Esophagus mucosa (tissue), 1 donor: ENCODE measurements at regions not wholly inside any gene's neighbourhood (a gene's known extent, or its start where the extent isn't known, plus 50 kb on each side); places are given as distances from the start of the nearest gene placed in this dataset.
A peak's percentile ranks its signal among the peaks of the same experiment; 100 is the strongest.

Source experiments
- ATAC-seq: fragments of 200-7000 bp; cut with Tn5 transposase; one replicate; pipeline ENCODE4 v1.9.1; 2020
- donor health status: DM: yes; HTN: yes; CAD: no.

DNA sequence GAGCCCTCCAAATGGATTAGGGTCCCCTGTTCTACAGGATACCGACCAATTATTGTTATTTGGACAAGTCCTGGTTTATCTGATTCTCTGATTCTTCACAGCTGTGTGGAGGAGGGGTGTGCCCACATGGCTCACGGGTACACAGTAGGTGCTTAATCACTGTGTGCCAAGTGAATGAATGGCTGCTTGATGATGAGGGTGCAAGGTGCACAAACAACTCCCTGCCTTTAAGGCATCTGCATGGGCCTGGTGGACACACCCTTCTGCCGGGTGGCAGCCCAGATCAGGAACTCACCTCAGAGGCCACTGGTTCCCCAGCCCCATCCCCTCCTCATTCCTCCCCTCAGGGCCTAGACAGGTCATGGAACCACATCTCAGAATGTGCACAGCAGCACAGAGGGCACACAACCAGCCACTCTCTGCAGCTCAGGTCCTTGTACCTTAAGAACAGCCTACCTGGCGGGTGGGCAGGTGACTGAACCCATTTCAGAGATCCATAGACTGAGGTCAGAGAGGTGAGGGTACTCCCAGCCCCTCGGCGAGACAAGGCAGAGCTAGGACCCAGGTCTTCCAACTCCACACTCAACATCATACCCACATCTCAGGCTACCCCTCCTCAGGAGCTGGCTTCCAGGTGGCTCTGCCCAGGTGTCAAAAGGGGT lies 50.3 kb downstream of the SHANK2 start:
- ATAC-seq: no peak

DNA sequence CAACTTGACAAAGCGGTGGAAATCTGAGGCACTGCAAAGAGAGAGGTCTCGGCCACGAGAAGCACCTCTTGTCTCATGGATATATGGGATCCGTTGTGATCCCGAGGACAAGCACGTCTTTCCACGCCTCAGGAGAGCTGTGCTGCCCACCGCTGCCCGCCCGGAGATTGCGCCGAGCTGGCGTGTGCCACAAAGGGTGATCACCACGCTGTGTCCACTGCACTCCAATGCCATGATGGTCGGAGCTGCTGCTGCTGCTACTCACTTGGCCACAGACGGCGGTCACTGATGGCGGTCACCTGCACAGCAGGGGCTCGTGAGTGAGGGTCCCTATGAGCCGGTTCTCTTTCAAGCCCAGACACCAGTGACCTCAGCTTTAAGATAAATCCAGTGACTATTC lies 51.1 kb downstream of the SHANK2 start:
- ATAC-seq: no peak

DNA sequence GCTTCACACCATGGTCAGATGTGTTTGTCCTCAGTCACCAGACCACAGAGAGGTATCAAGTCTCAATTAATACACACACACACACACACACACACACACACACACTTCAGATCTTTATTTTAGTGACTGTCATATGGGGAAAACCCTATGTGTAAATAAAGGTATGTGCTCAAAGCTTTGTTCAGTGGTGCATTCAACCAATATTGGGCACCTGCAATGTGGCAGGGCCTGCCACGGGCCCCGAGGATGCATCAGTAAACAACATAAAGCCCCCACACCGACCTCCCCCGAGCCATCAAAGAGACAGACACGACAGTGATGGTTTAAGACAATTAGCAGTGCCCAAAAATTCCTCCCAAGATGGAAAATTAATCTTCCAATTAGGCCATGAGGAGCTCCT lies 51.6 kb downstream of the SHANK2 start:
- no peak for ATAC-seq

GRCh38 chr11:71200172-71200716 lies 52.1 kb downstream of the SHANK2 start:
- ATAC-seq: no peak

GRCh38 chr11:71199226-71199820 lies 53.1 kb downstream of the SHANK2 start:
- ATAC-seq: peak; percentile 31

DNA sequence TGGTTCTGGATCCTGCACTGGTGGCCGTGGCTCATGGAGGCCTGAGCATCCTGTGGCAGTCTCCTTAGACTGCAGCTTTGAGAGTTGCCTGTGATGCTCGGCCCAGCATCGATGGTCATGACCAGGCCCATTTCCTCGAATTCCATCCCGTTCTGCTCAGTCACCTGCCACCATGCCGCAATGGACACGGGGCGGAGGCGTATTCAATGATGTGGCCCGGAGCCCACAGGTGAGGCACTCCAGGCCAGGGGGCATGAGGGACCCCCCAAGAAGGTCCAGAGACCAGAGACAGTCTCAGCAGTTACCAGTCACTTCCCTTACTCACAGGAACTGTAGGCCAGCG lies 53.6 kb downstream of the SHANK2 start:
- ATAC-seq: no peak

DNA sequence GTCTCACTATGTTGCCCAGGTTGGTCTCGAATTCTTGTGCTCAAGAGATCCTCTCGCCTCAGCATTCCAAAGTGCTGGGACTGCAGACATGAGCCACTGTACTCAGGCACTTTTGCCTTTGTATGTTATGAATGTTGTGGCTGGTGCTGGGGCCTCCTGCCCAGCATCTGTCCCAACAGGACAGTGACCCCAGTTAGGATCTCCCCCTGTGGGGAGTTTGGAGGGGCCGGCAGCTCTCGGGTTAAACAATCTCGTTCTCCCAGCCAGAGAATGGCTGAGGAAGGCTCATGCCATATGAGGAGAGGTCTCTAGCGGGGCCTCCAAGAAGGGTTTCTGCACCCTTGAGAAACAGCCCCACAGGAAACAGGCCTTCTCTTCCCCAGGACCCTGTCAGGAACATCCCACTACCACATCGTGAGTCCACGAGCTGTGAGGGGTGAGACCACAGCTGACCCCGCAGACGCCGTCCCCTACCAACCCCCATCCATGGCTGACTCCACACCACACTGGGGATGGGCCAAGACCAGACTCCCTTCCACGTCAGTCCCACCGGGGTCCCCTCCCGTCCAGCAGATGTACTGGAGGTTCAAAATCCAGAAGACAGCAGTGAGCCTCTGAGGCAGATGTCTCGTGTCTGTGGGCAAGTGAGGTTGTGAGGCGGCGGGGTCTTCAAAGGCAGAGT lies 54.1 kb downstream of the SHANK2 start:
- ATAC-seq: peak; percentile 32

- ATAC-seq: peak; percentile 56
These were observed 55.3 kb downstream of the SHANK2 start for GRCh38 chr11:71197096-71197495.

GRCh38 chr11:71194710-71195109 lies 57.7 kb downstream of the SHANK2 start:
- no peak for ATAC-seq

DNA sequence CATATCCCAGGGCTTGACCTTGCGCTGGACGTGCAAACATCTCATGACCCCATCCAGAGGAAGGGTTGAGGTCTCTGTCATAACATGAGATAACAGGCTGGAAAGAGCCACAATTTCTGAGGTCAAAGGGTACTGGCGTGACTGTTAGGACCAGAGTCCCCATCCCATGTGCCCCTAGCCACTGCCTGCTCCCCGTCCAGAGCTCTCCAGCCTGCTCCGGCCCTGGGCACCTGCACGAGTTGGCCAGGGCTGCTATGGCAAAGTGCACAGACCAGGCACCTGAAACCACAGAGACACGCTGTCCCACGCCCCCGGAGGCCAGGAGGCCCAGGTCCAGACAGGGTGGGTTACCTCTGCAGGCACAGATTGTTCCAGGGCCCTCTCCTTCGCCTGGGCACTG lies 58.9 kb downstream of the SHANK2 start:
- ATAC-seq: no peak

GRCh38 chr11:71192629-71193028 lies 59.7 kb downstream of the SHANK2 start:
- no peak for ATAC-seq

DNA sequence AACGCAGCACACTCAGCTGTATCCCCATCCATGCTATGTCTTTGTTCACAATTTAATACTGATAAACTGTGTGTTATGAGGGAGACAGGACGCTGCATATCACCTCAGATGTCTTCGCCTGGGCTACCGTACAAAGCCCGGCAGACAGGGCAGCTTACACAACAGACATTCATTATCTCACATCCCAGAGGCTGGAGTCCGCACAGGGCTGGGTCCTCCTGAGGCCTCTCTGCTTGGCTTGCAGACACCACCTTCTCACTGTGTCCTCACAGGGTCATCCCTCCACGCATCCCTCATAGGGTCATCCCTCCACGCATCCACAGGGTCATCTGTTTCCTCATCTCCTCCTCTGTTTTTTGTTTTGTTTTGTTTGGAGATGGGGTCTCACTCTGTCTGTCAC lies 61.2 kb downstream of the SHANK2 start:
- no peak for ATAC-seq

- ATAC-seq: no peak
These were observed 61.8 kb downstream of the SHANK2 start for GRCh38 chr11:71190551-71190950.

- ATAC-seq: no peak
These were observed 62.5 kb downstream of the SHANK2 start for GRCh38 chr11:71189768-71190315.

- no peak for ATAC-seq
These were observed 63.2 kb downstream of the SHANK2 start for GRCh38 chr11:71188886-71189767.

DNA sequence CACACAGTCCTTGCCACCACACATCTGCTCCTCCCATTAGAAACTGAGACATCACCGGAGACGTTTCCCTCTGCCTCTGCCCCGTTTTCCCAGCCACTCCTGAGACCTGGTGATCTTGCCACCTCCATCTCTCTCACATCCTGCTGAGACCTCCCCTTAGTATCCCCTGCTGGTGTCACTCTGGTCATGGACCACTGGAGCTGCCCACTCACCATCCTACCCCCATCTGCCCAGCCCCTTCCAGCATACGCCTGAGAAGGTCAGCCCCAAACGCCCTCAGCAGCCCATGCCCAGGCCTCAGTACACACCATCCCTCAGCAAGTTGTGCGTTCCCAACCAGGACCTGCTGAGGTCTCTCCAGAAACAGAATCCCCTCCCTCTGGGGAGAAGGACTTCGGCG lies 64.3 kb downstream of the SHANK2 start:
- ATAC-seq: no peak

GRCh38 chr11:71186806-71187205 lies 65.6 kb downstream of the SHANK2 start:
- ATAC-seq: no peak

DNA sequence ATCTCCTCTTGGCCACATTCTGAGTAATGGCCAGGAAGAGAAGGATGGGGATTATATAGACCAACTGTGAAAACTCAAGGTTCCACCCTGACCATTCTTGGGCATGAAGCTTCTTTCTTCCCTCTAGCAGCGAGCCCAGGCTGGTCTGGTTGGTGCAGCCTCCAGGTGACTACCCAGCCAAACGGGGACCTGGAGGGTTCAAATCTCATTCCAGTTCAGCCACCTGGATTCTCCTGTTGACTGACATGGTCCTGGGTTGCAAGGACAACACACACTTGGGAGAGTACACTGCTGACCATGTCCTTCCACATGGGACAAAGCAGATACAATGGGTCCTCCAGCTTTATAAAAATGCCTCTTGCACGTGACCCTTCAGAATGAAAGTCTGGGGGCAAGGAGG lies 67.0 kb downstream of the SHANK2 start:
- no peak for ATAC-seq

DNA sequence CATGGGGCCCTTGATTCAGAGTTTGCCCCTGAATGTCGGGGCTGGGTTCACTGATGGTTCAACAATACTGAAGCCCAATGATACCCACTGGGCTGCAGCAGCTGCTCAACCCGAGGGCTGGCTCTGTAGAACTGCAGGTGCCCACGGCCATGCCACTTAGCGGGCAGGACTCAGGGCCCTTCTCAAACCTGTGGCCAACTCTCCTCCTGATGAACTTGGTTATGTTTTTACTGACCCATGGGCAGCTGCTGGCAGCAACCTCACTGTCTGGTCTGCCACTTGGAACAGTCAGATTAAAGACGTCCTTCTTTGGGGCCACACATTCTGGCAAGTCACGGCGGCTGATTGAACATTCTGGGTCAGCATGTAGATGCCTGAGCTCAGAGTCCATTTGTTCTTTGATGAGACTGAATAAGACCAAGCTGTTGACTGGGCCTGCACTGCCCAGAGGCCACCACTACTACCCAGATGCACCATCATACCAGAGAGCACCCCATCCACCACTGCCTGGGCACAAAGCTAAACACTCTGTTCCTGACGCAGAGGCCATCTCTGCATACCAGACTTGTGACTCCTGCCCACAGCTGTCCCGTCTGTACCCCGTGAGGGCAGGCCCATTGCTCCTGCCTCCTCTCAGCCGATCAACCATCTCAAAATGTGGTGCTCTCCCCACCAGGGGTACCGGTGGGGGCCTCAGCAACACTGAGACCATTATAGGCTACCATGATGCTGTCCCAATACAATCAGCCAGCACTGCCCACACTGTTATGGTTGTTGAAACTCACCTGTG lies 67.8 kb downstream of the SHANK2 start:
- ATAC-seq: no peak

- no peak for ATAC-seq
These were observed 68.5 kb downstream of the SHANK2 start for GRCh38 chr11:71183878-71184277.

DNA sequence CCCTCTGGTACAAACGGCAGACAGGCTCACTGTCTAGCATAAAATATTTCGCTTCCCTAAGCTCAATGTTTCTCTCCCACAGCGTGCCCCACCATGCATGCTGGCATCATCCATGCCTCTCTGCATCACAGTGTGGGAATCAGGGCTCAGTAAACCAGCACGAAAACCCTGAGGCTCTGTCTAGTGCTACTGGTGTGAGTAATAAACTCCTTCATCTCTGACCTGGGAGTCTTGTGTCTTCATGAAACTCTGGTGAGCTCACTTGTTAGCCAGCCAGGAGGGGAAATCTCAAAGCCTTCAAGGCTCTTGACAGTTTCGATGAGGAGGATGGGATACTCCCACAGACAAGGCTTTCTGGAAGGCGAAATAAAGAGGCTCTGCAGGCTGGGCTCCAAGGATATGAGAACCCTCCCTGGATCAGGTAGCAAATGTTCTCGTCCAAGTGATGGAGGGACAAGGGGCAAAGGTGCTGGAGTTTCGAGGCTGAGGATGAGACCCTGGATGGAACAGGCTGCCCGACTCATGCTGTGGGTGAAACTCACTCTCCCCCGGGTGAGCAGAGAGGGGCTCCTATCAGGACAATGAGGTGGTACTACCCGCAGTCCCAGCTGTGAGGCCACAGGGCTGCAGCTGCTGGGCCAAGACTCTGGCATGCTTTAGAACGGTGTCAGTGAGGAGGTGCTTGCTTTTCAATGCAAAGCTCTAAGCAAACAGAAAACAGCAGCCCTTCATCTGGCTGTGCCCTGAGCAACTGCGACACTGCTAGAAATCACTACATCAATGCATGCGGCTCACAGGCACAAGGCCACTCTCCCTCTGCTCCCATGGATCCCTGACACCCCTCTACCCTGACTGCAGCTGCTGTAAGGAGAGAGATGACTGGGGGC lies 69.3 kb downstream of the SHANK2 start:
- ATAC-seq: no peak
